ENCODE measurements at regions not wholly inside any gene's neighbourhood (a gene's known extent, or its start where the extent isn't known, plus 50 kb on each side); places are given as distances from the start of the nearest gene placed in this dataset.

DNA sequence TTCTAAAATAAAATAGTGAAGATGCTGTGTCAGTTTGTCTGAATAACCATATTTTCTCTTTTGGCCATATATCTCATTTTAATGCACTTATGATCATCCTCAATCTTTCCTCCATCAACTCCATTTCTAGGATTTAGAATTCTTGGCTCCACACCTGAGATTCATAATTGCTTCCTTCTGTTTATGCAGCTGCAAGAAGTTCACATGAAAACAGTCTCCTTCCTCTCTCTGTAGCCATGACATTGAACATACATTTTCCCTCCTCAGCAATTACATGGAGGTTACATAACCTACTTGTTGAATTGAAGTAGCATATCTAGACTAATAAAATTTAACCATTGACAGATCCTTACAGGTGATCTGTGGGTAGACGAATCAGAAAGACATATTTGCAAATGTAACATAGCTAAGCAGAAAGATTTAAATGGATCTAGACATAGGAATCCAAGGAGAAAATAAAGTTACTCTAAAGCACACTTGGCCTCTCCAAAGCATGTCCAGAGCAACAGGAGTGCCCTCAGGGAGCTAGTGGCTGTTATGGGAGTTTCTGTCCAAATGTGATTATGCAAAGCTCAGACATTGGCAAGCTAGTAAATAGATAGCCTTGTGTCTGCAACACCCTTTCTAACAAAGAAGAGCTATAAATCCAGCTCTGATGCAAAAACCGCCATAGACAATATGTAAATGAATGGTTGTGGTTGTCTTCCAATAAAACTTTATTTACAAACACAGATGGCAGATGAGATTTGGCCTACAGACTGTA is 119.9 kb upstream of the MPPED2 start:
- Histone ChIP-seq H3K9me3 (ENCODE audit: control insufficient read depth in 2 of 2, insufficient read depth in 1 of 2, low read depth in 1 of 2, low read length in 1 of 2) (no peaks in the 10 kb centered on the region), H3K4me3 (ENCODE audit: low read depth in 1 of 3, low read length in 3 of 3) (no peak overlapping the region), H3K27ac (ENCODE audit: low read depth in 1 of 3, low read length in 2 of 3) (no peak overlapping the region), H3K4me1 (ENCODE audit: control insufficient read depth in 3 of 3, insufficient read depth in 2 of 3, low read depth in 1 of 3, low read length in 2 of 3) (no peaks in the 10 kb centered on the region), H3K36me3 (ENCODE audit: control insufficient read depth in 3 of 3, insufficient read depth in 2 of 3, low read depth in 1 of 3, low read length in 3 of 3) (no peaks in the 10 kb centered on the region), H3K27me3 (ENCODE audit: control insufficient read depth in 3 of 3, insufficient read depth in 3 of 3, low read length in 3 of 3) (no peaks in the 10 kb centered on the region)
- WGBS, 3 donors: 48 to 71% (median 59%) methylated on average over 2 of the region's 2 CpGs
- no peak for DNase-seq
- no peak for FAIRE-seq

DNA sequence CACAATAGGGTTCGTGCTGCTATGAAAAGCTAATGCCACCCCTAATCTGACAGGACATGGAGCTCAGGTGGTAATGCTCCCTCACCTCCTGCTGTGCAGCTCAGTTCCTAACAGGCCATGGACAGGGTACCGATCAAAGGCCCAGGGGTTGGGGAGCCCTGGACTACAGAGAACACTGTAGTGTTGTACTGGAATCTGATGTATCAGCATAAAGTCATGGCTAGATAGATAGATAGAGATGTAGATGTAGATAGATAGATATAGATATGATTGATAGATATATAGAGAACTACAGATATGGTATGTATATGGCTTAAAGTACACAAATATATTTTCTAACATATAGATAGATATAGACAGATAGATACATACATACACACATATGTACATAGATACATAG is 112.3 kb upstream of the MPPED2 start:
- H3K9me3 ChIP-seq (ENCODE audit: control insufficient read depth in 2 of 2, insufficient read depth in 1 of 2, low read depth in 1 of 2, low read length in 1 of 2): no peaks in the 10 kb centered on the region
- H3K4me3 ChIP-seq (ENCODE audit: low read depth in 1 of 3, low read length in 3 of 3): no peak overlapping the region
- no peak overlapping the region for H3K27ac ChIP-seq (ENCODE audit: low read depth in 1 of 3, low read length in 2 of 3)
- no peaks in the 10 kb centered on the region for H3K36me3 ChIP-seq (ENCODE audit: control insufficient read depth in 3 of 3, insufficient read depth in 2 of 3, low read depth in 1 of 3, low read length in 3 of 3)
- 80 to 88% (median 80%) methylated on average over 2 of the region's 2 CpGs for WGBS, 3 donors
- no peaks in the 10 kb centered on the region for H3K4me1 ChIP-seq (ENCODE audit: control insufficient read depth in 3 of 3, insufficient read depth in 2 of 3, low read depth in 1 of 3, low read length in 2 of 3)
- no peaks in the 10 kb centered on the region for H3K27me3 ChIP-seq (ENCODE audit: control insufficient read depth in 3 of 3, insufficient read depth in 3 of 3, low read length in 3 of 3)
- FAIRE-seq: no peak
- DNase-seq: no peak

DNA sequence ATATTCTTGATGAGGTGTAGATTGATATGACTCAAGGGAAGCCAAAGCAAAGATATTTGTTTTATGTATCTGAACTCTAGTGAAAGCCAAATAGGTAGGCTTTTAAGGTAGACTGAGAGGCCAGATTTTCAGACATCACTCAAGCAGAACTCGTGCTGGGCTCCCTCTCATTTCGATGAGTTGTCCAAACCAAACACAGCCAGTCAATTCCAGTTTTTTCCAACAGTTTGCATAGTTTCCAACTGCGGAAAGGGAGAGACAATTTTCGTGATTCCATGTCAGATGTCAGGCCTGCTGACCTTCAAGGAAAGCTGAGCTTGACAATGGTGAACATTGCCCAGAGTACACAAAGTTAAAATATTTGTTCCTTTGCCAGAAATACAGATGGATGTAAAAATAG is 110.9 kb upstream of the MPPED2 start:
- Histone ChIP-seq H3K4me3 (ENCODE audit: low read depth in 1 of 3, low read length in 3 of 3) (no peak overlapping the region), H3K27me3 (ENCODE audit: control insufficient read depth in 3 of 3, insufficient read depth in 3 of 3, low read length in 3 of 3) (no peaks in the 10 kb centered on the region), H3K9me3 (ENCODE audit: control insufficient read depth in 2 of 2, insufficient read depth in 1 of 2, low read depth in 1 of 2, low read length in 1 of 2) (no peaks in the 10 kb centered on the region), H3K4me1 (ENCODE audit: control insufficient read depth in 3 of 3, insufficient read depth in 2 of 3, low read depth in 1 of 3, low read length in 2 of 3) (no peaks in the 10 kb centered on the region), H3K27ac (ENCODE audit: low read depth in 1 of 3, low read length in 2 of 3) (no peak overlapping the region), H3K36me3 (ENCODE audit: control insufficient read depth in 3 of 3, insufficient read depth in 2 of 3, low read depth in 1 of 3, low read length in 3 of 3) (no peaks in the 10 kb centered on the region)
- no peak for FAIRE-seq
- 51 to 57% (median 56%) methylated on average over 4 of the region's 4 CpGs for WGBS, 3 donors
- DNase-seq: no peak

DNA sequence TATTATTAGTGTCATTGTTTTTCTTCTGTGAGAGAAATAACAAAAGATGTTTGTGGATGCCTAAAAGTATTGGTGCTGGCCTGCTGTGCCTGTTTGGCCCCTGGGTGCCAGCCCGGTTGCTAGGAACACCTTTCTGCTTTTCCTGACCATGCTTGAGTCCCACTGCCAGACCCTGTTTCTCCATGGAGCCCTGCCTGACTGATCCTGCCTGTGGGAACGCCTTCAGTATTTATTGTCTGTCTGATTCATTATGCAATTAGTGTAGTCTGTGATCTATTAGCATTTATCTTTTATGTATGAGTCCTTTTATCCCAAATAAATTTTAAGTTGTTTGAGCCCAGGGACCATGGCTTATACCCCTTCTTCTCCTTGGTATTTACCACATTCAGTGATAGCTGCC is 98.6 kb upstream of the MPPED2 start:
- 47 to 59% (median 57%) methylated on average over 2 of the region's 2 CpGs for WGBS, 3 donors
- no peak overlapping the region for H3K27ac ChIP-seq (ENCODE audit: low read depth in 1 of 3, low read length in 2 of 3)
- no peaks in the 10 kb centered on the region for H3K4me1 ChIP-seq (ENCODE audit: control insufficient read depth in 3 of 3, insufficient read depth in 2 of 3, low read depth in 1 of 3, low read length in 2 of 3)
- no peak overlapping the region for H3K4me3 ChIP-seq (ENCODE audit: low read depth in 1 of 3, low read length in 3 of 3)
- no peak for DNase-seq
- H3K36me3 ChIP-seq (ENCODE audit: control insufficient read depth in 3 of 3, insufficient read depth in 2 of 3, low read depth in 1 of 3, low read length in 3 of 3): no peaks in the 10 kb centered on the region
- no peak for FAIRE-seq
- H3K27me3 ChIP-seq (ENCODE audit: control insufficient read depth in 3 of 3, insufficient read depth in 3 of 3, low read length in 3 of 3): no peaks in the 10 kb centered on the region
- no peaks in the 10 kb centered on the region for H3K9me3 ChIP-seq (ENCODE audit: control insufficient read depth in 2 of 2, insufficient read depth in 1 of 2, low read depth in 1 of 2, low read length in 1 of 2)

DNA sequence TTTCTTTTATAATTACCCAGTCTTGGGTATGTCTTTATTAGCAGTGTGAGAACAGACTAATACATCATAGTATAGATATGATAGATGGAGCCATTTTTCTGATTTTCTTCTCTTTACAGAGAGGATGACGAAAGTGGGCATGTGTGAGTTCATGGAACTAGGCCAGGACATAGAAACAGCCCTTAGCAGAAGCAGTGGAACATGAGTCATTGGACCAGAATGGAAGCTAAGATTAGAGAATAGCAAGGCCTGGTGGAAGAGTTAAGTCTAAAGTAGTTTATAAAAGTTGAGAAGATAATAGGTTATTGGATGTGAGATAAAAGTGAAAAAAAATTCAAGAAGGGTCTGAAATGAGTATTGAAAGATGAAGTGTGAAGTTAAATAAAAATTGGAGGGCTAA is 97.0 kb upstream of the MPPED2 start:
- Histone ChIP-seq H3K9me3 (ENCODE audit: control insufficient read depth in 2 of 2, insufficient read depth in 1 of 2, low read depth in 1 of 2, low read length in 1 of 2) (no peaks in the 10 kb centered on the region), H3K4me1 (ENCODE audit: control insufficient read depth in 3 of 3, insufficient read depth in 2 of 3, low read depth in 1 of 3, low read length in 2 of 3) (no peaks in the 10 kb centered on the region), H3K27me3 (ENCODE audit: control insufficient read depth in 3 of 3, insufficient read depth in 3 of 3, low read length in 3 of 3) (no peaks in the 10 kb centered on the region), H3K4me3 (ENCODE audit: low read depth in 1 of 3, low read length in 3 of 3) (no peak overlapping the region), H3K27ac (ENCODE audit: low read depth in 1 of 3, low read length in 2 of 3) (no peak overlapping the region), H3K36me3 (ENCODE audit: control insufficient read depth in 3 of 3, insufficient read depth in 2 of 3, low read depth in 1 of 3, low read length in 3 of 3) (no peaks in the 10 kb centered on the region)
- DNase-seq (no peak), FAIRE-seq (no peak)
- 90 to 95% (median 95%) methylated on average over 1 of the region's 1 CpG for WGBS, 3 donors

DNA sequence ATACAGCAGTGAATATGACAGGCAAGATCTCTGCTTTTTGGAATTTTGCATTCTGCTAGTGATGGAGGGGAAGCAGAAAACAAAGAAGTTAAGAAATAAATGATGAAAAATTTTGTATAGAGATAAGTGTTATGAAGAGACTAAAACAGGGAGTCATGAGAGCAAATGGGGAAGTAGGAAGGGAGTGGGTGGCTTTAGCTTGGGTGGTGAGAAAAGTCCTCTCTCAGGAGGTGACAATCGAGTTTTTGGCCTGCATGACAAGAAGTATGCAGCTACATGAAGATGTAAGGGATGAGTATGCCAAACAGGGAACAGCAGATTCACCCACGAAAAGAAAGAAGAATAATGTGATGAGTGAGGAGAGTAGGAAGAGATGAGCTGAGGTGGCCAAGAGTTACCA is 80.7 kb upstream of the MPPED2 start:
- H3K4me3 ChIP-seq (ENCODE audit: low read depth in 1 of 3, low read length in 3 of 3): no peak overlapping the region
- WGBS, 3 donors: 38 to 56% (median 45%) methylated on average over 2 of the region's 2 CpGs
- no peaks in the 10 kb centered on the region for H3K36me3 ChIP-seq (ENCODE audit: control insufficient read depth in 3 of 3, insufficient read depth in 2 of 3, low read depth in 1 of 3, low read length in 3 of 3)
- no peaks in the 10 kb centered on the region for H3K27me3 ChIP-seq (ENCODE audit: control insufficient read depth in 3 of 3, insufficient read depth in 3 of 3, low read length in 3 of 3)
- no peaks in the 10 kb centered on the region for H3K4me1 ChIP-seq (ENCODE audit: control insufficient read depth in 3 of 3, insufficient read depth in 2 of 3, low read depth in 1 of 3, low read length in 2 of 3)
- peaks cover 0 to 3% of the 10 kb centered on the region in 2 donors for H3K9me3 ChIP-seq (ENCODE audit: control insufficient read depth in 2 of 2, insufficient read depth in 1 of 2, low read depth in 1 of 2, low read length in 1 of 2)
- no peak for FAIRE-seq
- DNase-seq: no peak
- no peak overlapping the region for H3K27ac ChIP-seq (ENCODE audit: low read depth in 1 of 3, low read length in 2 of 3)

DNA sequence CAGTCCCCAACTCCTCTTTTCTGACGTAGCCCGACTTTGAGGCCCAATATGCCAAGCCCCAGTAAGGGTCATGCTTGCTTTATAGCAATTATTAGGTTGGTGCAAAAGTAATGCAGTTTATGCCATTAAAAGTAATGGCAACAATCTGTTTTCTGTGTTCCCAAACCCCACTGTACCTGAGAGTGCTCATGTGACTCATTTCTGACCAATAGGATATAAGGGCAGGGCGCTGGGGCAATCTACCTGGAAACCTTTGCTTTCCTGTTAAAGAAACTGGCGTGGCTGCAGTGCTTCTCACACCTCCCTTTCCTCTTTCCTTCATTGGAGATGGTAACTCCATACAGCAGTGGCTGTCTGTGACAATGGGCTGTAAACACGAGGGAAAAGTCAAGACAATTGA is 78.9 kb upstream of the MPPED2 start:
- Histone ChIP-seq H3K4me3 (ENCODE audit: low read depth in 1 of 3, low read length in 3 of 3) (no peak overlapping the region), H3K27me3 (ENCODE audit: control insufficient read depth in 3 of 3, insufficient read depth in 3 of 3, low read length in 3 of 3) (no peaks in the 10 kb centered on the region), H3K9me3 (ENCODE audit: control insufficient read depth in 2 of 2, insufficient read depth in 1 of 2, low read depth in 1 of 2, low read length in 1 of 2) (peaks cover 0 to 3% of the 10 kb centered on the region in 2 donors), H3K27ac (ENCODE audit: low read depth in 1 of 3, low read length in 2 of 3) (no peak overlapping the region), H3K36me3 (ENCODE audit: control insufficient read depth in 3 of 3, insufficient read depth in 2 of 3, low read depth in 1 of 3, low read length in 3 of 3) (no peaks in the 10 kb centered on the region), H3K4me1 (ENCODE audit: control insufficient read depth in 3 of 3, insufficient read depth in 2 of 3, low read depth in 1 of 3, low read length in 2 of 3) (no peaks in the 10 kb centered on the region)
- no peak for FAIRE-seq
- DNase-seq: no peak
- WGBS, 3 donors: 46 to 70% (median 49%) methylated on average over 5 of the region's 5 CpGs

DNA sequence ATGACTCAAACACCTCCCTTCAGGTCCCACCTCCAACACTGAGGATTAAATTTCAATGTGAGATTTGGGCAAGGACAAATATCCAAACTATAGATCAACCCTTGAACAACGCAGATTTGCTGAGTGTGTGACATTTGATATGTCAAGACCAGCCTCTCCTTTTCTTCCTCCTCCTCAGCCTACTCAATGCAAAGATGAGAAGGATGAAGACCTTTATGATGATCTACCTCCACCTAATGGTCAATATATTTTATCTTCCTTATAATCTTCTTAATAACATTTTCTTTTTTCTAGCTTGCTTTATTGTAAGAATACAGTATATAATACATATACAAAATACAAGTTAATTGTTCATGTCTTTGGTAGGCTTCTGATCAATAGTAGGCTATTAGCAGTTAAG is 67.5 kb upstream of the MPPED2 start:
- H3K4me3 ChIP-seq (ENCODE audit: low read depth in 1 of 3, low read length in 3 of 3): no peak overlapping the region
- no peak for DNase-seq
- H3K4me1 ChIP-seq (ENCODE audit: control insufficient read depth in 3 of 3, insufficient read depth in 2 of 3, low read depth in 1 of 3, low read length in 2 of 3): no peaks in the 10 kb centered on the region
- no peaks in the 10 kb centered on the region for H3K36me3 ChIP-seq (ENCODE audit: control insufficient read depth in 3 of 3, insufficient read depth in 2 of 3, low read depth in 1 of 3, low read length in 3 of 3)
- WGBS, 3 donors: 55 to 65% (median 64%) methylated on average over 1 of the region's 1 CpG
- no peaks in the 10 kb centered on the region for H3K9me3 ChIP-seq (ENCODE audit: control insufficient read depth in 2 of 2, insufficient read depth in 1 of 2, low read depth in 1 of 2, low read length in 1 of 2)
- no peak overlapping the region for H3K27ac ChIP-seq (ENCODE audit: low read depth in 1 of 3, low read length in 2 of 3)
- FAIRE-seq: no peak
- no peaks in the 10 kb centered on the region for H3K27me3 ChIP-seq (ENCODE audit: control insufficient read depth in 3 of 3, insufficient read depth in 3 of 3, low read length in 3 of 3)

DNA sequence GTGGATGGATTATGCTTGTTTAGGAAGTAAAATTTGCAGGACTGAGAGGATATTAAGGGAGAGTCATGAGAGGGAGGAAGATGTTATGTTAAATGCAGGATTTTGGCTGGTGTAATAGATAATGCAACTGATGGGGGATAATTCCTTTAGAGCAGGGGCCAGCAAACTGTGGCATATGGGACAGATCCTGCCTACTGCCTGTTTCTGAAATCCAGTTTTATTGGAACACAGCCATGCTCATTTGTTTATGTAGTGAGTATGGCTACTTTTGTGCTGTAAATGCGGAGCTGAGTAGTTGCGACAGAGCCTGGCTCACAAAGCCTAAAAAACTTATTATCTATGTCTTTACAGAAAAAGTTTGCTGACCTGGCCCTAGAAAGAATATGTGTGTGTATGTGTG is 66.6 kb upstream of the MPPED2 start:
- FAIRE-seq: no peak
- Histone ChIP-seq H3K4me1 (ENCODE audit: control insufficient read depth in 3 of 3, insufficient read depth in 2 of 3, low read depth in 1 of 3, low read length in 2 of 3) (no peaks in the 10 kb centered on the region), H3K9me3 (ENCODE audit: control insufficient read depth in 2 of 2, insufficient read depth in 1 of 2, low read depth in 1 of 2, low read length in 1 of 2) (no peaks in the 10 kb centered on the region), H3K27me3 (ENCODE audit: control insufficient read depth in 3 of 3, insufficient read depth in 3 of 3, low read length in 3 of 3) (no peaks in the 10 kb centered on the region), H3K4me3 (ENCODE audit: low read depth in 1 of 3, low read length in 3 of 3) (no peak overlapping the region), H3K36me3 (ENCODE audit: control insufficient read depth in 3 of 3, insufficient read depth in 2 of 3, low read depth in 1 of 3, low read length in 3 of 3) (no peaks in the 10 kb centered on the region), H3K27ac (ENCODE audit: low read depth in 1 of 3, low read length in 2 of 3) (no peak overlapping the region)
- WGBS, 3 donors: 70 to 91% (median 87%) methylated on average over 2 of the region's 2 CpGs
- no peak for DNase-seq
